Trophoblast cell (in vitro differentiated cells and primary cell): ENCODE measurements at regions not wholly inside any gene's neighbourhood (a gene's known extent, or its start where the extent isn't known, plus 50 kb on each side); places are given as distances from the start of the nearest gene placed in this dataset.

Experiments
- DNase-seq, 2 donors: peaks; one replicate each; pipeline ENCODE4 v3.0.0-alpha.2; 2016
- H2AFZ ChIP-seq: 2 replicates; pipeline ENCODE4 v1.6.1; 2013; ENCODE audit warnings: low read length, moderate library complexity, mild to moderate bottlenecking; ENCODE audit not compliant: insufficient read depth, poor library complexity
- H2AK5ac ChIP-seq: 2 replicates; pipeline ENCODE4 v1.6.1; 2013; ENCODE audit warnings: mild to moderate bottlenecking, low read length
- H2BK120ac ChIP-seq: 2 replicates; pipeline ENCODE4 v1.6.1; 2013; ENCODE audit warnings: low read length, mild to moderate bottlenecking, moderate library complexity; ENCODE audit not compliant: insufficient read depth, poor library complexity
- H2BK12ac ChIP-seq: 2 replicates; pipeline ENCODE4 v1.6.1; 2013; ENCODE audit warnings: mild to moderate bottlenecking, low read length, moderate library complexity
- H2BK5ac ChIP-seq: 2 replicates; pipeline ENCODE4 v1.6.1; 2013; ENCODE audit warnings: low read length, low read depth, moderate library complexity, mild to moderate bottlenecking; ENCODE audit not compliant: poor library complexity
- H3K14ac ChIP-seq: 2 replicates; pipeline ENCODE4 v1.6.1; 2013; ENCODE audit warnings: mild to moderate bottlenecking, low read length
- H3K18ac ChIP-seq: 2 replicates; pipeline ENCODE4 v1.6.1; 2013; ENCODE audit warnings: mild to moderate bottlenecking, low read length
- H3K23ac ChIP-seq: 2 replicates; pipeline ENCODE4 v1.6.1; 2013; ENCODE audit warnings: low read length
- H3K27ac ChIP-seq: 2 replicates; pipeline ENCODE4 v1.5.1; 2013; ENCODE audit warnings: low read depth, mild to moderate bottlenecking, inconsistent platforms, low read length, moderate library complexity
- H3K27me3 ChIP-seq: 2 replicates; pipeline ENCODE4 v1.6.1; 2013; ENCODE audit warnings: inconsistent platforms, mild to moderate bottlenecking, low read length, moderate library complexity; ENCODE audit not compliant: insufficient read depth
- H3K36me3 ChIP-seq, 2 experiments: 1 replicate in 1 of 2; 2 replicates in 1 of 2; pipeline ENCODE4 v1.6.1; 2013; ENCODE audit warnings: low read length in 2 of 2, mild to moderate bottlenecking in 2 of 2, moderate library complexity in 1 of 2; ENCODE audit not compliant: insufficient read depth in 2 of 2, control insufficient read depth in 1 of 2
- H3K4ac ChIP-seq: 2 replicates; pipeline ENCODE4 v1.6.1; 2013; ENCODE audit warnings: low read depth, mild to moderate bottlenecking, low read length, moderate library complexity
- H3K4me1 ChIP-seq, 2 experiments: 1 replicate in 1 of 2; 2 replicates in 1 of 2; pipeline ENCODE4 v1.6.1; 2013; ENCODE audit warnings: low read length in 2 of 2, mild to moderate bottlenecking in 2 of 2, moderate library complexity in 1 of 2; ENCODE audit not compliant: insufficient read depth in 2 of 2, control insufficient read depth in 1 of 2
- H3K4me2 ChIP-seq: 2 replicates; pipeline ENCODE4 v1.6.1; 2013; ENCODE audit warnings: inconsistent platforms, mild to moderate bottlenecking, low read length, moderate library complexity
- H3K4me3 ChIP-seq: 2 replicates; pipeline ENCODE4 v1.5.1; 2013; ENCODE audit warnings: mild to moderate bottlenecking, low read depth, low read length, inconsistent platforms
- H3K79me1 ChIP-seq: one replicate; pipeline ENCODE4 v1.6.1; 2013; ENCODE audit warnings: low read length
- H3K79me2 ChIP-seq: 2 replicates; pipeline ENCODE4 v1.6.1; 2013; ENCODE audit warnings: low read length, mild to moderate bottlenecking; ENCODE audit not compliant: control insufficient read depth, insufficient read depth, poor library complexity
- H3K9ac ChIP-seq: 2 replicates; pipeline ENCODE4 v1.6.1; 2013; ENCODE audit warnings: mild to moderate bottlenecking, low read length
- H3K9me3 ChIP-seq: 2 replicates; pipeline ENCODE4 v1.6.1; 2013; ENCODE audit warnings: low read depth, mild to moderate bottlenecking, control low read depth, inconsistent platforms, low read length; ENCODE audit not compliant: insufficient read depth
- H4K12ac ChIP-seq: 2 replicates; pipeline ENCODE4 v1.6.1; 2013; ENCODE audit warnings: low read depth, mild to moderate bottlenecking, low read length, moderate library complexity
- H4K8ac ChIP-seq: 2 replicates; pipeline ENCODE4 v1.6.1; 2013; ENCODE audit warnings: low read depth, mild to moderate bottlenecking, low read length, moderate library complexity
- H4K91ac ChIP-seq: one replicate; pipeline ENCODE4 v1.6.1; 2013; ENCODE audit warnings: low read depth, mild to moderate bottlenecking, low read length, moderate library complexity
- WGBS: extraction: QIAGEN DNeasy Blood & Tissue Kit; methylation state at CpG from one replicate; pipeline ENCODE4 v1.1.7; 2013; ENCODE audit warnings: missing lambda C conversion rate; ENCODE audit not compliant: insufficient read length, insufficient coverage; ENCODE audit errors: extremely low coverage; 5-methylcytosine and 5-hydroxymethylcytosine counted together

- H3K4me3 ChIP-seq, result no peak overlapping the region
- H3K14ac ChIP-seq, result no peak overlapping the region
- no peak for DNase-seq
- no peak overlapping the region for H3K9ac ChIP-seq
- H4K12ac ChIP-seq, result no peak overlapping the region
- H2BK5ac ChIP-seq, result no peak overlapping the region
- no peaks in the 10 kb centered on the region for H3K9me3 ChIP-seq
- H4K8ac ChIP-seq, result no peak overlapping the region
- H3K4ac ChIP-seq, result no peak overlapping the region
- no peak overlapping the region for H3K27ac ChIP-seq
- no peak overlapping the region for H2AFZ ChIP-seq
- H3K4me2 ChIP-seq, result no peak overlapping the region
- no peaks in the 10 kb centered on the region for H3K4me1 ChIP-seq
- H3K27me3 ChIP-seq, result no peaks in the 10 kb centered on the region
- no peak overlapping the region for H2AK5ac ChIP-seq
- no peak overlapping the region for H3K18ac ChIP-seq
- H3K79me1 ChIP-seq, result no peaks in the 10 kb centered on the region
- no peak overlapping the region for H2BK120ac ChIP-seq
- H3K23ac ChIP-seq, result no peak overlapping the region
- WGBS, result no CpG with 5 or more reads among the region's 3 CpGs
- no peaks in the 10 kb centered on the region for H3K79me2 ChIP-seq
- no peak overlapping the region for H4K91ac ChIP-seq
- no peak overlapping the region for H2BK12ac ChIP-seq
- H3K36me3 ChIP-seq, result no peaks in the 10 kb centered on the region
These were observed 275.6 kb upstream of the FANCL start for GRCh38 chr2:58516695-58517094.

DNA sequence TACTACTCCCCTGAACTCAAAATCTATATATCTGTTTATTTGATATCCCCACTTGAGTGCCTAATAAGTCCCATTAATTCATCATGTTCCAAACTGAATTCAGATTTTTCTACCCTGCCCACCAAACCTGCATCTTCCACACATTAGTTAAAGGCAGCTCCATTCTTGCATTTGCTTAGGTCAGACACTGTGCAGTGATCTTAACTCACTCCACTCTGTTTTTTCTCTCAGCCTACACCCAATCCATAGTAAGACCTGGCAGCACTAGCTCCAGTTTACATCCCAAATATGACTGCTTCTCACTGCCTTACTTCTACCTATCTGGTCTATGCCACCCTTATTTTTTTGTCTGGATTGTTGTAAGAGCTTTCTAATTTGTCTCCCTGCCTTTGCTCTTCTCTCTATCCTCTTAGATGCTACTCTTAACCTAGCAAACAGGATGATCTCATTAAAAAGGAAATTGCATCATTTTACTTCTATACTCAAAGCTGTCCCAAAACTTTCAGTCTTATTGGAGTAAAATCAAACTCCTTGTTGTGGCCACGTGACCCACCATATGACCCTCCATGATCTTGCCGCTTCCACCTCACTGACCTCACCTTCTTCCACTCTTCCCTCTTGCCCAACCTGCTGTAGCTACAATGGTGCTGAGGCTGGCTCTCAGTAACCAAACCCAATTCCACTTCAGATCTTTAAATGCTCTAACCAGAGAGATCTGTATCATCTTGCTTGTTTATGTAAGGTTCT is 274.9 kb upstream of the FANCL start:
- H3K9me3 ChIP-seq, result no peaks in the 10 kb centered on the region
- H2BK5ac ChIP-seq, result no peak overlapping the region
- no peak overlapping the region for H2AFZ ChIP-seq
- no peak overlapping the region for H3K14ac ChIP-seq
- H3K4me3 ChIP-seq, result no peak overlapping the region
- H4K8ac ChIP-seq, result no peak overlapping the region
- H2BK12ac ChIP-seq, result no peak overlapping the region
- no peak overlapping the region for H3K23ac ChIP-seq
- no peak for DNase-seq
- no peak overlapping the region for H2AK5ac ChIP-seq
- H3K36me3 ChIP-seq, result no peaks in the 10 kb centered on the region
- no peak overlapping the region for H3K9ac ChIP-seq
- H4K12ac ChIP-seq, result no peak overlapping the region
- H3K79me1 ChIP-seq, result no peaks in the 10 kb centered on the region
- H2BK120ac ChIP-seq, result no peak overlapping the region
- no CpG with 5 or more reads among the region's 2 CpGs for WGBS
- H3K79me2 ChIP-seq, result no peaks in the 10 kb centered on the region
- no peaks in the 10 kb centered on the region for H3K4me1 ChIP-seq
- no peak overlapping the region for H3K4ac ChIP-seq
- H3K18ac ChIP-seq, result no peak overlapping the region
- no peaks in the 10 kb centered on the region for H3K27me3 ChIP-seq
- H3K27ac ChIP-seq, result no peak overlapping the region
- H3K4me2 ChIP-seq, result no peak overlapping the region
- H4K91ac ChIP-seq, result no peak overlapping the region

DNA sequence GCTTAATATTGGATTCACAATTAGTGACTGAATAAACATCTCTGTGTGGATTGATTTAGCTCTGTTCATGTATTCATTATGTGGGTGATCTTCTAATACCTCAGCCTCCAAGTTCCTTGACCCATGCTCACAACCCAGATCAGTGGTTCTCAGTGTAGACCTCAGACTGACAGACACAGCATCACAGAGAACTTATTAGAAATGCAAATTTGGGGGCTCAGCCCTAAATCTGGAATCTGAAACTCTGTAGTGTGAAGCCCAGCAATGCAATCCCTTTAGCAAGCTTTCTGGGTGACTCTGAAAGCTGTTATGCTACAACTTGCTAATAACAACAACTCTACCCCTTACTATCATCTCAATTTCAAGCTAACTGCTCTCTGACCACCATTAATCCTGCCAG is 273.1 kb upstream of the FANCL start:
- no peak overlapping the region for H3K4ac ChIP-seq
- no peaks in the 10 kb centered on the region for H3K4me1 ChIP-seq
- no peaks in the 10 kb centered on the region for H3K9me3 ChIP-seq
- H3K4me3 ChIP-seq, result no peak overlapping the region
- DNase-seq, result no peak
- H4K91ac ChIP-seq, result no peak overlapping the region
- no peak overlapping the region for H3K9ac ChIP-seq
- H3K27me3 ChIP-seq, result no peaks in the 10 kb centered on the region
- no peak overlapping the region for H3K23ac ChIP-seq
- H3K79me2 ChIP-seq, result no peaks in the 10 kb centered on the region
- H2AK5ac ChIP-seq, result no peak overlapping the region
- no peak overlapping the region for H3K18ac ChIP-seq
- no peak overlapping the region for H2BK5ac ChIP-seq
- no peaks in the 10 kb centered on the region for H3K79me1 ChIP-seq
- no peak overlapping the region for H2BK120ac ChIP-seq
- no peak overlapping the region for H4K12ac ChIP-seq
- H2AFZ ChIP-seq, result no peak overlapping the region
- H3K4me2 ChIP-seq, result no peak overlapping the region
- no peak overlapping the region for H2BK12ac ChIP-seq
- no peaks in the 10 kb centered on the region for H3K36me3 ChIP-seq
- H4K8ac ChIP-seq, result no peak overlapping the region
- H3K14ac ChIP-seq, result no peak overlapping the region
- H3K27ac ChIP-seq, result no peak overlapping the region

- no peak overlapping the region for H2AK5ac ChIP-seq
- H3K4me2 ChIP-seq, result no peak overlapping the region
- H3K9me3 ChIP-seq, result no peaks in the 10 kb centered on the region
- H4K12ac ChIP-seq, result no peak overlapping the region
- H3K27me3 ChIP-seq, result no peaks in the 10 kb centered on the region
- no peak overlapping the region for H2BK120ac ChIP-seq
- no peaks in the 10 kb centered on the region for H3K36me3 ChIP-seq
- no peak overlapping the region for H3K18ac ChIP-seq
- no peaks in the 10 kb centered on the region for H3K79me1 ChIP-seq
- no peak overlapping the region for H3K14ac ChIP-seq
- H2BK5ac ChIP-seq, result no peak overlapping the region
- H2BK12ac ChIP-seq, result no peak overlapping the region
- H4K8ac ChIP-seq, result no peak overlapping the region
- no peak overlapping the region for H3K4ac ChIP-seq
- no CpG with 5 or more reads among the region's 1 CpG for WGBS
- H3K4me3 ChIP-seq, result no peak overlapping the region
- H3K27ac ChIP-seq, result no peak overlapping the region
- no peak overlapping the region for H3K9ac ChIP-seq
- H3K79me2 ChIP-seq, result no peaks in the 10 kb centered on the region
- H3K23ac ChIP-seq, result no peak overlapping the region
- no peaks in the 10 kb centered on the region for H3K4me1 ChIP-seq
- DNase-seq, result no peak
- H2AFZ ChIP-seq, result no peak overlapping the region
- no peak overlapping the region for H4K91ac ChIP-seq
These were observed 271.8 kb upstream of the FANCL start for GRCh38 chr2:58512878-58513277.
